CMK (cell line): ENCODE measurements at regions not wholly inside any gene's neighbourhood (a gene's known extent, or its start where the extent isn't known, plus 50 kb on each side); places are given as distances from the start of the nearest gene placed in this dataset.

Experiments used
- DNase-seq: peaks from one replicate; pipeline ENCODE4 v3.0.0-alpha.2; 2010; ENCODE audit warnings: low read depth

GRCh38 chr9:129471201-129472019 is 149.5 kb downstream of the C9orf50 start:
- DNase-seq: no peak

GRCh38 chr9:129469988-129470316 is 150.9 kb downstream of the C9orf50 start:
- no peak for DNase-seq

- DNase-seq: no peak
Measured at GRCh38 chr9:129469188-129469987, 151.5 kb downstream of the C9orf50 start.

- DNase-seq: no peak
Measured at GRCh38 chr9:129467739-129468666, 152.9 kb downstream of the C9orf50 start.

- DNase-seq: no peak
Measured at GRCh38 chr9:129467004-129467588, 153.8 kb downstream of the C9orf50 start.

- no peak for DNase-seq
Measured at GRCh38 chr9:129465834-129466535, 154.9 kb downstream of the C9orf50 start.

- DNase-seq: no peak
Measured at GRCh38 chr9:129464972-129465833, 155.7 kb downstream of the C9orf50 start.

GRCh38 chr9:129463994-129464393 is 156.9 kb downstream of the C9orf50 start:
- no peak for DNase-seq

- DNase-seq: no peak
Measured at GRCh38 chr9:129463477-129463876, 157.4 kb downstream of the C9orf50 start.

- no peak for DNase-seq
Measured at GRCh38 chr9:129462360-129462759, 158.5 kb downstream of the C9orf50 start.

- DNase-seq: peak; percentile 95
Measured at GRCh38 chr9:129460323-129461261, 160.3 kb downstream of the C9orf50 start.

GRCh38 chr9:129459547-129460322 is 161.2 kb downstream of the C9orf50 start:
- DNase-seq: no peak

- no peak for DNase-seq
Measured at GRCh38 chr9:129458663-129459546, 162.0 kb downstream of the C9orf50 start.

GRCh38 chr9:129458155-129458661 is 162.7 kb downstream of the C9orf50 start:
- DNase-seq: no peak

- no peak for DNase-seq
Measured at GRCh38 chr9:129457325-129457779, 163.5 kb downstream of the C9orf50 start.

GRCh38 chr9:129456549-129457324 is 164.2 kb downstream of the C9orf50 start:
- no peak for DNase-seq
